Endodermal cell (in vitro differentiated cells): ENCODE measurements at regions not wholly inside any gene's neighbourhood (a gene's known extent, or its start where the extent isn't known, plus 50 kb on each side); places are given as distances from the start of the nearest gene placed in this dataset.

Source experiments
- DNase-seq: peaks from one replicate; pipeline ENCODE4 v3.0.0-alpha.2; 2017
- H3K27ac ChIP-seq: 2 replicates; pipeline ENCODE4 v1.5.1; 2013; ENCODE audit warnings: mild to moderate bottlenecking, low read depth, low read length, moderate library complexity
- H3K27me3 ChIP-seq: 2 replicates; pipeline ENCODE4 v1.6.1; 2013; ENCODE audit warnings: mild to moderate bottlenecking, low read length, moderate library complexity; ENCODE audit not compliant: insufficient read depth, control insufficient read depth, poor library complexity, severe bottlenecking
- H3K36me3 ChIP-seq: 2 replicates; pipeline ENCODE4 v1.7.0; 2013; ENCODE audit warnings: mild to moderate bottlenecking, low read length, moderate library complexity; ENCODE audit not compliant: control insufficient read depth, insufficient read depth
- H3K4me1 ChIP-seq: one replicate; pipeline ENCODE4 v1.7.0; 2013; ENCODE audit warnings: low read length; ENCODE audit not compliant: control insufficient read depth, insufficient read depth
- H3K4me3 ChIP-seq: 2 replicates; pipeline ENCODE4 v1.5.1; 2013; ENCODE audit warnings: mild to moderate bottlenecking, low read length, moderate library complexity
- H3K9ac ChIP-seq: 2 replicates; pipeline ENCODE4 v1.6.1; 2013; ENCODE audit warnings: mild to moderate bottlenecking, low read length, moderate library complexity; ENCODE audit not compliant: poor library complexity, severe bottlenecking; ENCODE audit errors: extremely low read depth
- H3K9me3 ChIP-seq: 2 replicates; pipeline ENCODE4 v1.6.1; 2013; ENCODE audit warnings: mild to moderate bottlenecking, low read length, moderate library complexity; ENCODE audit not compliant: control insufficient read depth
- H3K27ac Mint-ChIP-seq: 2 replicates; pipeline ENCODE4 v1.8.0; 2020; ENCODE audit warnings: mixed read lengths
- H3K27me3 Mint-ChIP-seq: 2 replicates; pipeline ENCODE4 v1.8.0; 2021; ENCODE audit warnings: mild to moderate bottlenecking, mixed read lengths; ENCODE audit not compliant: insufficient read depth
- H3K36me3 Mint-ChIP-seq: 2 replicates; pipeline ENCODE4 v1.8.0; 2020; ENCODE audit warnings: low read depth, mixed read lengths
- H3K4me1 Mint-ChIP-seq: 2 replicates; pipeline ENCODE4 v1.8.0; 2020; ENCODE audit warnings: mixed read lengths
- H3K4me3 Mint-ChIP-seq: 2 replicates; pipeline ENCODE4 v1.8.0; 2020; ENCODE audit warnings: mild to moderate bottlenecking, moderate library complexity, mixed read lengths
- H3K9me3 Mint-ChIP-seq: 2 replicates; pipeline ENCODE4 v1.8.0; 2020; ENCODE audit warnings: mild to moderate bottlenecking, mixed read lengths
- CTCF ChIP-seq: fragments of 200-600 bp; sonication (generic); conservative IDR thresholded peaks from 2 replicates; pipeline ENCODE4 v1.5.0; 2021; ENCODE audit warnings: antibody characterized with exemption, mild to moderate bottlenecking
- WGBS, 2 experiments: methylation state at CpG; one replicate each; pipeline versions ENCODE4 v1.1.5 to v1.1.7; 2013; ENCODE audit warnings: missing lambda C conversion rate in 2 of 2, mixed read lengths in 1 of 2; ENCODE audit not compliant: insufficient coverage in 1 of 2, insufficient read length in 1 of 2; 5-methylcytosine and 5-hydroxymethylcytosine counted together

GRCh38 chr13:34371108-34371507, 553.2 kb downstream of the RFC3 start:
- H3K4me3 ChIP-seq = no peak overlapping the region
- Mint-ChIP-seq H3K4me3 (no peak overlapping the region), H3K27ac (no peak overlapping the region), H3K27me3 (no peaks in the 10 kb centered on the region), H3K4me1 (peaks cover 3% of the 10 kb centered on the region), H3K36me3 (no peaks in the 10 kb centered on the region), H3K9me3 (peaks cover 9% of the 10 kb centered on the region)
- 80 to 92% methylated on average over 1 to 2 of the region's 2 CpGs for WGBS, 2 experiments
- no peaks in the 10 kb centered on the region for H3K9me3 ChIP-seq
- no peaks in the 10 kb centered on the region for H3K36me3 ChIP-seq
- H3K4me1 ChIP-seq = no peaks in the 10 kb centered on the region
- H3K9ac ChIP-seq = no peak overlapping the region
- DNase-seq = no peak
- no peak for TF ChIP-seq CTCF
- H3K27me3 ChIP-seq = no peaks in the 10 kb centered on the region
- no peak overlapping the region for H3K27ac ChIP-seq

DNA sequence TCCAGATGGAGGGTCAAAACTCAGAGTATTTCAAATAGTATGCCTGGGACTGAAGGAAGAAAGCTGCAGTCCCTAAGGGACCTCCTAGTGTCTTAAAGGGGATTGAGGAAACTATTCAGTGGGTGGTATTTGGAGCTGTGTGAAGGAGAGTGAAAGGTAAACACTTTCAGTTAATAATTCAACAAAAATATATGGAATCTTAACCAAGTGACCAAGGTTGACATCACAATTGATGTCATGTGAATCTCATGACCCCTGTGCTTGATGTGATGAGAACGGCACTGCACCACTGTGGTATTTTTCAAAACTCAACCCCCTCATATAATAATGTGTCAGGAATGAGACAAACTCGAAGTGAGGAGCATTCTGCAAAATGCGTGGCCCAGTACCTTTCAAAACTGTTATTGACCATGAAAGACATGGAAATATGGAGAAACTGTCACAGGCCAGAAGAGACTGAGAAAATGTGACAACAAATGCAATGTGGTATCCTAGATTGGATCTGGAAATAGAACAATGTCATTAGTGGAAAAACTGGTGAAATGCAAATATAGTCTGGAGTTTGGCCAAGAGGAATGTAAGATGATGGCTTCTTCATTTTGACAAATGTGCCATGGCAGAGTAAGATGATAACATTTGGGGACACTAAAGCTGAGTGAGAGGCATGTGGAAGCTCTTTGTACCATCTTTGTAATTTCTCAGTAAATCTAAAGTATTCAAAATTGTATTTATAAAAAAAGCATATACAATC, 553.9 kb downstream of the RFC3 start:
- no peaks in the 10 kb centered on the region for H3K4me1 ChIP-seq
- no peak for TF ChIP-seq CTCF
- H3K27me3 Mint-ChIP-seq = no peaks in the 10 kb centered on the region

GRCh38 chr13:34372581-34372980, 554.6 kb downstream of the RFC3 start:
- no peak for TF ChIP-seq CTCF
- no peak for DNase-seq
- Histone ChIP-seq H3K27me3 (no peaks in the 10 kb centered on the region), H3K36me3 (no peaks in the 10 kb centered on the region), H3K4me1 (no peaks in the 10 kb centered on the region), H3K9ac (no peak overlapping the region), H3K4me3 (no peak overlapping the region), H3K27ac (no peak overlapping the region), H3K9me3 (no peaks in the 10 kb centered on the region)
- no peaks in the 10 kb centered on the region for H3K27me3 Mint-ChIP-seq
- H3K4me3 Mint-ChIP-seq = no peak overlapping the region
- no peaks in the 10 kb centered on the region for H3K36me3 Mint-ChIP-seq
- H3K27ac Mint-ChIP-seq = no peak overlapping the region
- 79 to 90% methylated on average over 1 to 4 of the region's 4 CpGs for WGBS, 2 experiments
- H3K9me3 Mint-ChIP-seq = no peaks in the 10 kb centered on the region
- H3K4me1 Mint-ChIP-seq = peaks cover 8% of the 10 kb centered on the region

More for the DNA sequence above, 553.9 kb downstream of the RFC3 start:
- Mint-ChIP-seq H3K36me3 (no peaks in the 10 kb centered on the region), H3K9me3 (peaks cover 2% of the 10 kb centered on the region), H3K4me1 (peaks cover 8% of the 10 kb centered on the region), H3K27ac (no peak overlapping the region), H3K4me3 (no peak overlapping the region)
- DNase-seq = no peak
- Histone ChIP-seq H3K9me3 (no peaks in the 10 kb centered on the region), H3K4me3 (no peak overlapping the region), H3K27ac (no peak overlapping the region), H3K36me3 (no peaks in the 10 kb centered on the region), H3K27me3 (no peaks in the 10 kb centered on the region), H3K9ac (no peak overlapping the region)
- WGBS, 2 experiments = 87 to 90% methylated on average over 2 to 3 of the region's 3 CpGs
